GM23248 (cell line): ENCODE measurements at regions not wholly inside any gene's neighbourhood (a gene's known extent, or its start where the extent isn't known, plus 50 kb on each side); places are given as distances from the start of the nearest gene placed in this dataset.

Source experiments
- DNase-seq: peaks from one replicate; pipeline ENCODE4 v3.0.0-alpha.2; 2015
- H2AFZ ChIP-seq: fragments of 200-600 bp; sonication (generic); 2 replicates; pipeline ENCODE4 v1.6.1; 2016; ENCODE audit warnings: antibody characterized with exemption
- H3F3A ChIP-seq: fragments of 200-600 bp; sonication (generic); 2 replicates; pipeline ENCODE4 v1.6.1; 2016; ENCODE audit warnings: mild to moderate bottlenecking, antibody characterized with exemption, mixed run types; ENCODE audit not compliant: insufficient read depth
- H3K27ac ChIP-seq: fragments of 200-600 bp; sonication (generic); 2 replicates; pipeline ENCODE4 v1.5.1; 2016; ENCODE audit warnings: mild to moderate bottlenecking
- H3K27me3 ChIP-seq: fragments of 200-600 bp; sonication (generic); replicated peaks from 2 replicates; pipeline ENCODE4 v1.6.1; 2016; ENCODE audit warnings: mild to moderate bottlenecking; ENCODE audit not compliant: insufficient read depth
- H3K36me3 ChIP-seq: fragments of 200-600 bp; sonication (generic); 2 replicates; pipeline ENCODE4 v1.6.1; 2016; ENCODE audit warnings: low read depth, mild to moderate bottlenecking
- H3K4me1 ChIP-seq: fragments of 200-600 bp; sonication (generic); 2 replicates; pipeline ENCODE4 v1.6.1; 2016; ENCODE audit warnings: mild to moderate bottlenecking; ENCODE audit not compliant: insufficient read depth
- H3K4me2 ChIP-seq: fragments of 200-600 bp; sonication (generic); one replicate; pipeline ENCODE4 v1.6.1; 2016; ENCODE audit warnings: mild to moderate bottlenecking; ENCODE audit not compliant: unreplicated experiment
- H3K4me3 ChIP-seq: fragments of 200-600 bp; sonication (generic); 2 replicates; pipeline ENCODE4 v1.5.1; 2016; ENCODE audit warnings: mild to moderate bottlenecking
- H3K79me2 ChIP-seq: fragments of 200-600 bp; sonication (generic); 2 replicates; pipeline ENCODE4 v1.6.1; 2016; ENCODE audit warnings: mild to moderate bottlenecking; ENCODE audit not compliant: insufficient read depth
- H3K9ac ChIP-seq: fragments of 200-600 bp; sonication (generic); 2 replicates; pipeline ENCODE4 v1.6.1; 2016; ENCODE audit warnings: mild to moderate bottlenecking
- H3K9me2 ChIP-seq: fragments of 200-600 bp; sonication (generic); 2 replicates; pipeline ENCODE4 v1.6.1; 2016; ENCODE audit warnings: mixed run types, mild to moderate bottlenecking, moderate library complexity; ENCODE audit not compliant: insufficient read depth
- H3K9me3 ChIP-seq: fragments of 200-600 bp; sonication (generic); one replicate; pipeline ENCODE4 v1.6.1; 2017; ENCODE audit warnings: low read depth
- H4K20me1 ChIP-seq: fragments of 200-600 bp; sonication (generic); 2 replicates; pipeline ENCODE4 v1.6.0; 2016; ENCODE audit not compliant: insufficient read depth
- EZH2 ChIP-seq: fragments of 200-600 bp; sonication (generic); IDR thresholded peaks from 2 replicates; pipeline ENCODE4 v1.6.1; 2018; ENCODE audit warnings: antibody characterized with exemption, mild to moderate bottlenecking; ENCODE audit not compliant: insufficient read depth, poor library complexity, severe bottlenecking
- EZH2phosphoT487 ChIP-seq: fragments of 200-600 bp; sonication (generic); IDR thresholded peaks from 2 replicates; pipeline ENCODE4 v1.6.1; 2018; ENCODE audit warnings: antibody characterized with exemption, moderate library complexity, mild to moderate bottlenecking, low read depth; ENCODE audit not compliant: insufficient read depth
- WGBS, 2 experiments: methylation state at CpG; one replicate each; pipeline ENCODE4 v1.1.6; 2015 to 2017; ENCODE audit warnings: low lambda C conversion rate in 2 of 2, low coverage in 1 of 2; ENCODE audit errors: missing lambda C conversion rate in 2 of 2; 5-methylcytosine and 5-hydroxymethylcytosine counted together
- in situ Hi-C: fragments of 300-500 bp; cut with MboI; formaldehyde crosslinking; loops from 2 replicates; pipeline ENCODE4 v1.15.0; 2020

DNA sequence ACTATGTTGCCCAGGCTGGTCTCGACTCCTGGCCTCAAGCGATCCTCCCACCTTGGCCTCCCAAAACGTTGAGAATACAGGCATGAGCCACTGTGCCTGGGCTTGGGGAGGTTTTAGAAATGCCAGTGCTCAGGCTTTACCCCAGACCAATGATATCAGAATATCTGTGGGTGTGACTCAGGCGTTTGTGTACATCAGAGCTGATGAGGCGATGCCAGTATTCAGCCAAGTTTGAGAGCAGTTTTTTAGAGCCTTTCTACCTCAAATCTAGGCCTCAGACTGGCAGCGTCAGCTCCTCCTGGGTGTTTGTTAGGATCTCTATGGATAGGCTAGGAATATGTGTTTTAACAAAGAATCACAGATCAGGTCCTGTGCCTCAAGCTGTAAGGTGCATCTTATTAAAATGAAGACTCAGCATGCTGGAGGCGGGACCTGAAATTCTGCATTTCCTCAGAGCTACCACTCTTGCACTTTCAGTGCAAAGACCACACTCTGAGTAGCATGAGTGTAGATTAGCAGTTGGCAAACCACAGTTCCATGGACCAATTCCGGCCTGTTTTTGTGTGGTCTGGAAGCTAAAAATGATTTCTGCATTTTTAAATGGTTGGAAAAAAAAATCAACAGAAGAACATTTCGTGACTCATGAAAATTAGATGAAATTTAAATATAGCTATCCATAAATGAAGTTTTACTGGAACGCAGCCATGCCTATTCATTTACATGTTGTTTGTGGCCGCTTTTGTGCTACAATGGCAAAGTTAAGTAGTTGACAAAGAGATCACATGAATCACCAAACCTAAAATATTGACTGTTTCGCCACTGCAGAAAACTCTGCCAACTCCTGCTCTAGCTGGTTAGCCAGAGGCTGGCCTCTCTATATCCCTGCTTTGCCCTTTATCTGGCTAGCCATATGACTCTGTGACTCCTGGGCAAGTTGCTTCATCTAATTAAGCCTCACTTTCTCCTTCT, 92.2 kb downstream of the KLF4 start:
- peak; percentile 77 for DNase-seq
- no peak overlapping the region for H3K4me2 ChIP-seq
- no peaks in the 10 kb centered on the region for H3K9me2 ChIP-seq

DNA sequence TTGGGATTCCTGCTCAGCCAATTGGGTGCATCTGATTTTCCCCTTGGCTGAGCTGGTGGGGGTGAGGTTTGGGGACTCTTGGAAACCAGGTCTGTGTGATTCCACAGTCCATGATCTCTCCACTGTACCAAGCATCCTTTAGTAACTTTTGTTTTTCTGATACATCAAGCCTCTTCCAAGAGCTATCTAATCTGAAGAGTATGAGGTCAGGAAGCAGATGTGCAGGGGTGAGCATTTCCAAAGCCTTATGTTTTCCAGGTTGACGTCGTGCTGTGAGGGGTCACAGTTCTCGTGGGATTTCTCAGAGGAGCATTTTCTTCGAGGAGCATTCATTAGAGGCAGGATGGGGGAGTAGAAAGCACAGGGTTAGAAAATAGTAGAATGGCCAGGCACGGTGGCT, 95.3 kb downstream of the KLF4 start:
- H3K9me2 ChIP-seq = no peaks in the 10 kb centered on the region
- TF ChIP-seq EZH2 = no peak
- no peak for TF ChIP-seq EZH2phosphoT487
- H3K27ac ChIP-seq = no peak overlapping the region
- DNase-seq = no peak
- H3K27me3 ChIP-seq = no peaks in the 10 kb centered on the region
- no peaks in the 10 kb centered on the region for H3K36me3 ChIP-seq
- peaks cover 16% of the 10 kb centered on the region for H3F3A ChIP-seq
- peaks cover 20% of the 10 kb centered on the region for H3K4me1 ChIP-seq
- no peaks in the 10 kb centered on the region for H4K20me1 ChIP-seq
- H3K9me3 ChIP-seq = no peaks in the 10 kb centered on the region
- no peaks in the 10 kb centered on the region for H3K79me2 ChIP-seq
- in situ Hi-C loops = no loop called here
- no peak overlapping the region for H2AFZ ChIP-seq
- WGBS, 2 experiments = 21 to 23% methylated on average over 5 of the region's 5 CpGs
- H3K9ac ChIP-seq = no peak overlapping the region
- H3K4me2 ChIP-seq = no peak overlapping the region
- no peak overlapping the region for H3K4me3 ChIP-seq

More for the DNA sequence above, 92.2 kb downstream of the KLF4 start:
- no peak overlapping the region for H2AFZ ChIP-seq
- WGBS, 2 experiments = 61 to 63% methylated on average over 12 of the region's 12 CpGs
- H3K79me2 ChIP-seq = no peaks in the 10 kb centered on the region
- in situ Hi-C loops = no loop called here
- H4K20me1 ChIP-seq = no peaks in the 10 kb centered on the region
- H3K4me1 ChIP-seq = peaks cover 4% of the 10 kb centered on the region
- no peak overlapping the region for H3K4me3 ChIP-seq
- H3K9ac ChIP-seq = no peak overlapping the region
- H3K27me3 ChIP-seq = no peaks in the 10 kb centered on the region; the same call in 1 of the 2 replicates
- peaks cover 10% of the 10 kb centered on the region; the same call in 1 of the 2 replicates for H3F3A ChIP-seq
- H3K36me3 ChIP-seq = no peaks in the 10 kb centered on the region
- TF ChIP-seq EZH2 = no peak
- no peak for TF ChIP-seq EZH2phosphoT487
- no peaks in the 10 kb centered on the region for H3K9me3 ChIP-seq
- H3K27ac ChIP-seq = no peak overlapping the region

DNA sequence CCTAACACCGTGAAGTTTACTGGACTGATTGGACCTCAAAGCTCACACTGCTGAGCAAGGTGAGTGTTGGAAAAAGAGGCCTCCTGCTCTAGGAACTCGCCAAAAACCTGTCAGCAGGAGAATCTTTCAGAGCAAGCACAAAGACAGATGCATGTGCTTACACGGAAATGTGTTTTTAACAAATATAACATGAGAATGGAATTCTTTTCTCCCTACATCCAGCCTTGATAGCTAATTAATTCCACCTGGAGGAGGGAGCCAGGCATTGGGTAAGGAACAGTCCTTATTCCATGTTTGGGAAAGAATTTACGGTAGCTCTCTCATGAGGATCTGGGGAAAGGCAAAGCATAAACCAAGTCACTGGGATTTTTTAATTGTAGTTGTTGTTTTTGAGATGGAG, 98.8 kb downstream of the KLF4 start:
- H3K36me3 ChIP-seq = no peaks in the 10 kb centered on the region
- no peak for TF ChIP-seq EZH2phosphoT487
- no peak for TF ChIP-seq EZH2

DNA sequence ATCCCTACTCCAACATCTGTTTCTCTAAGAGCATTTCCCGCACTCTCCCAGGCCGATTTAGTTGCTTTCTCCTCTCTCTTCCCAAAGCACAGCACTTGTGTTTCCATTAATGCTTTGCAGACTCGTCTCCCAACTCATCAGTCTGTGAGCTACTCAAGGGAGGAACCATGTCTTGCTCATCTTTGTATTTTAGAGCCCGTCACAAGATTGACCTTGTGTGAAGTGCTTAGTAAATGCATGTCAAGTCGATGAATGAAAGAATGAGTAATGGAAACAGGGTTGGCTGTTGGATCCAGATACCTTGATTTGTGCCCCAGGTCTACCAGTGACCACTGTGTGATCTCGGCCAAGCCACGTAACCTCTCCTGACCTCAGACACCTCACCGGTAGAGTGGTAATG, 99.3 kb downstream of the KLF4 start:
- in situ Hi-C loops = no loop called here
- H2AFZ ChIP-seq = peak overlapping the region; percentile 54; the same call in 1 of the 2 replicates
- 28 to 36% methylated on average over 8 of the region's 8 CpGs for WGBS, 2 experiments
- peak overlapping the region; percentile 30; the same call in 1 of the 2 replicates for H3K27ac ChIP-seq
- no peak for TF ChIP-seq EZH2phosphoT487
- TF ChIP-seq EZH2 = no peak
- H4K20me1 ChIP-seq = no peaks in the 10 kb centered on the region
- DNase-seq = peak; percentile 54
- H3K4me2 ChIP-seq = no peak overlapping the region
- H3F3A ChIP-seq = peaks cover 6% of the 10 kb centered on the region
- no peaks in the 10 kb centered on the region for H3K27me3 ChIP-seq
- no peaks in the 10 kb centered on the region for H3K36me3 ChIP-seq
- no peaks in the 10 kb centered on the region for H3K9me3 ChIP-seq
- no peaks in the 10 kb centered on the region for H3K79me2 ChIP-seq
- H3K9me2 ChIP-seq = no peaks in the 10 kb centered on the region
- no peak overlapping the region for H3K4me3 ChIP-seq
- H3K9ac ChIP-seq = no peak overlapping the region
- peaks cover 18% of the 10 kb centered on the region for H3K4me1 ChIP-seq

More for the DNA sequence above, 98.8 kb downstream of the KLF4 start:
- no peak overlapping the region for H3K4me3 ChIP-seq
- peaks cover 6% of the 10 kb centered on the region for H3F3A ChIP-seq
- no peak overlapping the region for H3K9ac ChIP-seq
- in situ Hi-C loops = no loop called here
- peak; percentile 29 for DNase-seq
- H3K9me3 ChIP-seq = no peaks in the 10 kb centered on the region
- no peaks in the 10 kb centered on the region for H3K27me3 ChIP-seq
- H3K79me2 ChIP-seq = no peaks in the 10 kb centered on the region
- H3K27ac ChIP-seq = no peak overlapping the region
- no peaks in the 10 kb centered on the region for H3K9me2 ChIP-seq
- 27 to 32% methylated on average over 4 of the region's 4 CpGs for WGBS, 2 experiments
- no peaks in the 10 kb centered on the region for H4K20me1 ChIP-seq
- H3K4me1 ChIP-seq = peaks cover 18% of the 10 kb centered on the region
- no peak overlapping the region for H2AFZ ChIP-seq
- H3K4me2 ChIP-seq = no peak overlapping the region
